Stimulated activated naive B cell treated with anti-CD40 and anti-IgM and Interleukin-4, amounts not matched to agents 10 μg/mL and 1 μg/mL and 100 μg/mL, for 72 hours (primary cell): ENCODE measurements at regions not wholly inside any gene's neighbourhood (a gene's known extent, or its start where the extent isn't known, plus 50 kb on each side); places are given as distances from the start of the nearest gene placed in this dataset.
A peak's percentile ranks its signal among the peaks of the same experiment; 100 is the strongest.
"Not testable (repeated sequence)": the region's sequence is repeated elsewhere in the genome, so short reads cannot be mapped to it uniquely, and the experiment has no call there.

ENCODE experiments used
- ATAC-seq, 2 donors: fragments of 150-1000 bp; cut with Tn5 transposase; replicated peaks; 2 replicates each; pipeline ENCODE4 v1.10.0; 2021; ENCODE audit warnings: moderate library complexity in 1 of 2
- DNase-seq: peaks from one replicate; pipeline ENCODE4 v3.0.0; 2021
- H3K27ac Mint-ChIP-seq: one replicate; pipeline ENCODE4 v1.8.0; 2022; ENCODE audit warnings: mild to moderate bottlenecking, mixed read lengths
- H3K27me3 Mint-ChIP-seq, 2 donors: one replicate each; pipeline ENCODE4 v1.8.0; 2022; ENCODE audit warnings: mixed read lengths in 2 of 2
- H3K36me3 Mint-ChIP-seq, 2 donors: one replicate each; pipeline ENCODE4 v1.8.0; 2022; ENCODE audit warnings: mixed read lengths in 2 of 2, mild to moderate bottlenecking in 1 of 2
- H3K4me1 Mint-ChIP-seq, 2 donors: one replicate each; pipeline ENCODE4 v1.8.0; 2022; ENCODE audit warnings: mixed read lengths in 2 of 2, mild to moderate bottlenecking in 1 of 2
- H3K4me3 Mint-ChIP-seq, 2 donors: one replicate each; pipeline ENCODE4 v1.8.0; 2022; ENCODE audit warnings: mild to moderate bottlenecking in 2 of 2, mixed read lengths in 2 of 2, moderate library complexity in 1 of 2
- H3K9me3 Mint-ChIP-seq, 2 donors: one replicate each; pipeline ENCODE4 v1.8.0; 2022; ENCODE audit warnings: mixed read lengths in 2 of 2, mild to moderate bottlenecking in 1 of 2

GRCh38 chr7:66553001-66553400 lies 75.7 kb upstream of the KCTD7 start:
- H3K9me3 Mint-ChIP-seq, result no peaks in the 10 kb centered on the region
- ATAC-seq (no peak), DNase-seq (no peak)
- no peak overlapping the region for H3K4me3 Mint-ChIP-seq
- H3K27ac Mint-ChIP-seq, result no peak overlapping the region
- H3K27me3 Mint-ChIP-seq, result no peaks in the 10 kb centered on the region
- H3K36me3 Mint-ChIP-seq, result peaks cover 37 to 42% of the 10 kb centered on the region in 2 donors
- H3K4me1 Mint-ChIP-seq, result peaks cover 0 to 6% of the 10 kb centered on the region in 2 donors

- DNase-seq, ATAC-seq, H3K4me3 Mint-ChIP-seq, H3K27me3 Mint-ChIP-seq, H3K27ac Mint-ChIP-seq, H3K9me3 Mint-ChIP-seq: not testable (repeated sequence)
- H3K4me1 Mint-ChIP-seq, result peaks cover 0 to 13% of the 10 kb centered on the region in 2 donors
- H3K36me3 Mint-ChIP-seq, result peaks cover 37 to 38% of the 10 kb centered on the region in 2 donors
These were observed 75.0 kb upstream of the KCTD7 start for GRCh38 chr7:66553675-66554074.

- not testable (repeated sequence) for H3K4me3 Mint-ChIP-seq, H3K9me3 Mint-ChIP-seq, H3K27me3 Mint-ChIP-seq, ATAC-seq, H3K27ac Mint-ChIP-seq, DNase-seq
- Mint-ChIP-seq H3K36me3 (peaks cover 34 to 35% of the 10 kb centered on the region in 2 donors), H3K4me1 (peaks cover 0 to 13% of the 10 kb centered on the region in 2 donors)
These were observed 74.4 kb upstream of the KCTD7 start for GRCh38 chr7:66554291-66554690.

- H3K27me3 Mint-ChIP-seq, H3K4me3 Mint-ChIP-seq, ATAC-seq, H3K9me3 Mint-ChIP-seq, DNase-seq, H3K27ac Mint-ChIP-seq: not testable (repeated sequence)
- H3K36me3 Mint-ChIP-seq, result peaks cover 30% of the 10 kb centered on the region in 2 donors
- peaks cover 0 to 13% of the 10 kb centered on the region in 2 donors for H3K4me1 Mint-ChIP-seq
These were observed 73.7 kb upstream of the KCTD7 start for GRCh38 chr7:66554842-66555430.

- Mint-ChIP-seq H3K27ac (no peak overlapping the region), H3K4me3 (no peak overlapping the region), H3K9me3 (no peaks in the 10 kb centered on the region), H3K27me3 (no peaks in the 10 kb centered on the region), H3K36me3 (peaks cover 24 to 25% of the 10 kb centered on the region in 2 donors), H3K4me1 (peaks cover 0 to 13% of the 10 kb centered on the region in 2 donors)
- ATAC-seq (no peak), DNase-seq (no peak)
These were observed 72.5 kb upstream of the KCTD7 start for GRCh38 chr7:66556177-66556548.

- Mint-ChIP-seq H3K4me3 (no peak overlapping the region), H3K27me3 (no peaks in the 10 kb centered on the region), H3K27ac (no peak overlapping the region), H3K4me1 (peaks cover 0 to 13% of the 10 kb centered on the region in 2 donors), H3K9me3 (no peaks in the 10 kb centered on the region), H3K36me3 (peaks cover 19 to 20% of the 10 kb centered on the region in 2 donors)
- ATAC-seq, result no peak
- no peak for DNase-seq
These were observed 72.0 kb upstream of the KCTD7 start for GRCh38 chr7:66556549-66557213.

- no peak overlapping the region for H3K27ac Mint-ChIP-seq
- H3K36me3 Mint-ChIP-seq, result peaks cover 14 to 17% of the 10 kb centered on the region in 2 donors
- no peak overlapping the region for H3K4me3 Mint-ChIP-seq
- ATAC-seq (peak; percentile 87 to 88), DNase-seq (peak; percentile 41)
- H3K27me3 Mint-ChIP-seq, result no peaks in the 10 kb centered on the region
- peaks cover 0 to 13% of the 10 kb centered on the region in 2 donors for H3K4me1 Mint-ChIP-seq
- H3K9me3 Mint-ChIP-seq, result no peaks in the 10 kb centered on the region
These were observed 71.2 kb upstream of the KCTD7 start for GRCh38 chr7:66557214-66558200.

GRCh38 chr7:66558201-66558641 lies 70.5 kb upstream of the KCTD7 start:
- peaks cover 11 to 17% of the 10 kb centered on the region in 2 donors for H3K36me3 Mint-ChIP-seq
- H3K27me3 Mint-ChIP-seq, result no peaks in the 10 kb centered on the region
- H3K4me3 Mint-ChIP-seq, result no peak overlapping the region
- peak overlapping the region; percentile 25 for H3K27ac Mint-ChIP-seq
- peaks cover 0 to 13% of the 10 kb centered on the region in 2 donors for H3K4me1 Mint-ChIP-seq
- DNase-seq (no peak), ATAC-seq (no peak)
- H3K9me3 Mint-ChIP-seq, result no peaks in the 10 kb centered on the region

GRCh38 chr7:66558660-66559465 lies 69.8 kb upstream of the KCTD7 start:
- H3K27ac Mint-ChIP-seq, result peak overlapping the region; percentile 63
- ATAC-seq (peak in 1 of 2 donors; percentile 11), DNase-seq (no peak)
- peaks cover 0 to 13% of the 10 kb centered on the region in 2 donors for H3K4me1 Mint-ChIP-seq
- H3K27me3 Mint-ChIP-seq, result no peaks in the 10 kb centered on the region
- no peak overlapping the region for H3K4me3 Mint-ChIP-seq
- H3K36me3 Mint-ChIP-seq, result peaks cover 11 to 19% of the 10 kb centered on the region in 2 donors
- H3K9me3 Mint-ChIP-seq, result no peaks in the 10 kb centered on the region

GRCh38 chr7:66564045-66564444 lies 64.6 kb upstream of the KCTD7 start:
- Mint-ChIP-seq H3K9me3 (no peaks in the 10 kb centered on the region), H3K27me3 (no peaks in the 10 kb centered on the region), H3K27ac (no peak overlapping the region), H3K4me1 (peaks cover 4 to 11% of the 10 kb centered on the region in 2 donors), H3K36me3 (peaks cover 9 to 12% of the 10 kb centered on the region in 2 donors), H3K4me3 (no peak overlapping the region)
- ATAC-seq (no peak), DNase-seq (no peak)

GRCh38 chr7:66570179-66570578 lies 58.5 kb upstream of the KCTD7 start:
- not testable (repeated sequence) for H3K4me3 Mint-ChIP-seq, H3K27me3 Mint-ChIP-seq, H3K27ac Mint-ChIP-seq, DNase-seq, ATAC-seq, H3K9me3 Mint-ChIP-seq
- Mint-ChIP-seq H3K36me3 (peaks cover 14 to 41% of the 10 kb centered on the region in 2 donors), H3K4me1 (peaks cover 4 to 11% of the 10 kb centered on the region in 2 donors)

- peaks cover 11 to 43% of the 10 kb centered on the region in 2 donors for H3K36me3 Mint-ChIP-seq
These were observed 57.1 kb upstream of the KCTD7 start for GRCh38 chr7:66571568-66571967.

GRCh38 chr7:66573782-66574495 lies 54.7 kb upstream of the KCTD7 start:
- peaks cover 11 to 51% of the 10 kb centered on the region in 2 donors for H3K36me3 Mint-ChIP-seq
- peak overlapping the region; percentile 9 for H3K27ac Mint-ChIP-seq
- H3K9me3 Mint-ChIP-seq, H3K4me3 Mint-ChIP-seq, H3K27me3 Mint-ChIP-seq, ATAC-seq, DNase-seq: not testable (repeated sequence)
- H3K4me1 Mint-ChIP-seq, result peaks cover 17 to 27% of the 10 kb centered on the region in 2 donors

More at GRCh38 chr7:66571568-66571967, 57.1 kb upstream of the KCTD7 start:
- Mint-ChIP-seq H3K4me3 (no peak overlapping the region), H3K4me1 (peaks cover under 1 to 7% of the 10 kb centered on the region in 2 donors), H3K27me3 (no peaks in the 10 kb centered on the region), H3K9me3 (no peaks in the 10 kb centered on the region), H3K27ac (no peak overlapping the region)
- no peak for ATAC-seq
- DNase-seq, result no peak
